Spleen (tissue), 11 donors: ENCODE measurements at regions not wholly inside any gene's neighbourhood (a gene's known extent, or its start where the extent isn't known, plus 50 kb on each side); places are given as distances from the start of the nearest gene placed in this dataset.

Experiments
- DNase-seq: peaks from one replicate; pipeline ENCODE4 v3.0.0-alpha.2; 2020
- H3K27ac ChIP-seq, 8 donors: fragments of 200-600 bp; sonication (generic) in 7 of 8; 1 replicate in 4 of 8; 2 replicates in 4 of 8; pipeline versions ENCODE4 v1.5.0 to v1.8.0; 2016 to 2021; ENCODE audit warnings: inconsistent platforms in 4 of 8, mild to moderate bottlenecking in 4 of 8, moderate library complexity in 1 of 8
- H3K27me3 ChIP-seq, 7 donors: fragments of 200-600 bp; sonication (generic) in 6 of 7; replicated peaks in 1 of 7; 1 replicate in 4 of 7; 2 replicates in 3 of 7; pipeline versions ENCODE4 v1.5.0 to v1.8.0; 2016 to 2021; ENCODE audit warnings: inconsistent platforms in 3 of 7, mild to moderate bottlenecking in 1 of 7
- H3K36me3 ChIP-seq, 6 donors: fragments of 200-600 bp; sonication (generic) in 5 of 6; 1 replicate in 4 of 6; 2 replicates in 2 of 6; pipeline versions ENCODE4 v1.5.0 to v1.8.0; 2016 to 2021; ENCODE audit warnings: inconsistent platforms in 2 of 6
- H3K4me1 ChIP-seq, 6 donors: fragments of 200-600 bp; sonication (generic) in 5 of 6; 1 replicate in 3 of 6; 2 replicates in 3 of 6; pipeline versions ENCODE4 v1.5.0 to v1.8.0; 2016 to 2021; ENCODE audit warnings: inconsistent platforms in 3 of 6
- H3K4me3 ChIP-seq, 8 donors: fragments of 200-600 bp; sonication (generic) in 7 of 8; 1 replicate in 4 of 8; 2 replicates in 4 of 8; pipeline versions ENCODE4 v1.5.0 to v1.8.0; 2016 to 2021; ENCODE audit warnings: inconsistent platforms in 4 of 8, mild to moderate bottlenecking in 4 of 8, moderate library complexity in 2 of 8
- H3K9me3 ChIP-seq, 8 donors: fragments of 200-600 bp; sonication (generic) in 7 of 8; 1 replicate in 4 of 8; 2 replicates in 4 of 8; pipeline versions ENCODE4 v1.5.0 to v1.8.0; 2016 to 2021; ENCODE audit warnings: inconsistent platforms in 4 of 8
- CTCF ChIP-seq, 11 experiments: fragments of 200-600 bp in 7 of 11; fragments of 450-650 bp in 4 of 11; sonication (generic) in 4 of 11; IDR thresholded peaks in 8 of 11; conservative IDR thresholded peaks in 3 of 11; 1 replicate in 7 of 11; 2 replicates in 4 of 11; pipeline versions ENCODE4 v1.4.0 to v1.8.0; 2016 to 2021; ENCODE audit warnings: antibody characterized with exemption in 11 of 11, inconsistent platforms in 4 of 11, mild to moderate bottlenecking in 1 of 11
- POLR2A ChIP-seq, 3 donors: fragments of 450-650 bp; IDR thresholded peaks; one replicate each; pipeline ENCODE4 v1.5.1; 2017; ENCODE audit warnings: antibody characterized with exemption in 3 of 3, mild to moderate bottlenecking in 1 of 3
- POLR2AphosphoS5 ChIP-seq, 3 donors: sonication (generic); formaldehyde crosslinking; IDR thresholded peaks; one replicate each; pipeline ENCODE4 v1.5.1; 2017; ENCODE audit warnings: antibody characterized with exemption in 3 of 3
- WGBS, 5 donors: extraction: QIAGEN DNeasy Blood & Tissue Kit in 3 of 5; methylation state at CpG; one replicate each; pipeline versions ENCODE4 v1.1.5 to v1.1.7; 2013 to 2018; 5-methylcytosine and 5-hydroxymethylcytosine counted together
- intact Hi-C: fragments of 100-400 bp; cut with DNase I; formaldehyde crosslinking; loops from one replicate; pipeline ENCODE4 v1.15.0; 2023; ENCODE audit warnings: low total_unique reads
- donor health status: healthy with polysubstance abuse.
- donor health status: DM: no; HTN: no; CAD: no; lungs with moderate emphysema.
- donor health status: DM: no; HTN: no; CAD: no.
- donor health status: Bipolar disorder and iron deficiency.
- donor health status: healthy.
- donor health status: DM: no; HTN: no; CAD: no.
- donor health status: DM: yes; HTN: yes; CAD: no.

- 0 to 82% (median 46%) methylated on average over 1 of the region's 1 CpG for WGBS, 5 donors
- H3K4me1 ChIP-seq = no peaks in the 10 kb centered on the region
- H3K27ac ChIP-seq = no peak overlapping the region
- no peak for DNase-seq
- H3K27me3 ChIP-seq = no peaks in the 10 kb centered on the region
- no peak overlapping the region for H3K4me3 ChIP-seq
- intact Hi-C loops = no loop called here
- no peaks in the 10 kb centered on the region for H3K36me3 ChIP-seq
- H3K9me3 ChIP-seq = no peaks in the 10 kb centered on the region
- TF ChIP-seq CTCF (IDR thresholded peaks at IDR 0.05 in 8 of 11, conservative IDR thresholded peaks at IDR 0.05 in 3 of 11) (no peak), POLR2A (IDR thresholded peaks at IDR 0.05) (no peak), POLR2AphosphoS5 (IDR thresholded peaks at IDR 0.05) (no peak)
Measured at GRCh38 chr9:11002705-11003104, 389.9 kb upstream of the PTPRD start.

GRCh38 chr9:11003836-11004235, 391.0 kb upstream of the PTPRD start:
- no peaks in the 10 kb centered on the region for H3K27me3 ChIP-seq
- DNase-seq = no peak
- H3K4me1 ChIP-seq = no peaks in the 10 kb centered on the region
- 68 to 81% (median 73%) methylated on average over 4 of the region's 4 CpGs for WGBS, 5 donors
- TF ChIP-seq CTCF (IDR thresholded peaks at IDR 0.05 in 8 of 11, conservative IDR thresholded peaks at IDR 0.05 in 3 of 11) (no peak), POLR2AphosphoS5 (IDR thresholded peaks at IDR 0.05) (no peak), POLR2A (IDR thresholded peaks at IDR 0.05) (no peak)
- H3K36me3 ChIP-seq = no peaks in the 10 kb centered on the region
- intact Hi-C loops = no loop called here
- peaks cover 0 to 9% (median 0%) of the 10 kb centered on the region in 8 donors for H3K9me3 ChIP-seq
- H3K27ac ChIP-seq = no peak overlapping the region
- no peak overlapping the region for H3K4me3 ChIP-seq

GRCh38 chr9:11011696-11012095, 398.9 kb upstream of the PTPRD start:
- intact Hi-C loops = no loop called here

GRCh38 chr9:11016081-11016480, 403.3 kb upstream of the PTPRD start:
- H3K4me1 ChIP-seq = no peaks in the 10 kb centered on the region
- no peaks in the 10 kb centered on the region for H3K27me3 ChIP-seq
- H3K36me3 ChIP-seq = no peaks in the 10 kb centered on the region
- H3K4me3 ChIP-seq = no peak overlapping the region
- intact Hi-C loops = no loop called here
- no peak for DNase-seq
- TF ChIP-seq POLR2AphosphoS5 (IDR thresholded peaks at IDR 0.05) (no peak), CTCF (IDR thresholded peaks at IDR 0.05 in 8 of 11, conservative IDR thresholded peaks at IDR 0.05 in 3 of 11) (no peak), POLR2A (IDR thresholded peaks at IDR 0.05) (no peak)
- H3K27ac ChIP-seq = no peak overlapping the region
- H3K9me3 ChIP-seq = peaks cover 0 to 44% (median 21%) of the 10 kb centered on the region in 8 donors
- 85 to 100% (median 88%) methylated on average over 2 of the region's 2 CpGs for WGBS, 5 donors

More at GRCh38 chr9:11011696-11012095, 398.9 kb upstream of the PTPRD start:
- TF ChIP-seq POLR2A (IDR thresholded peaks at IDR 0.05) = no peak
- TF ChIP-seq CTCF (IDR thresholded peaks at IDR 0.05 in 8 of 11, conservative IDR thresholded peaks at IDR 0.05 in 3 of 11) = no peak
- no peak for TF ChIP-seq POLR2AphosphoS5 (IDR thresholded peaks at IDR 0.05)
- Histone ChIP-seq H3K9me3 (peaks cover 0 to 51% (median 23%) of the 10 kb centered on the region in 8 donors), H3K27ac (no peak overlapping the region), H3K4me1 (no peaks in the 10 kb centered on the region), H3K4me3 (no peak overlapping the region), H3K27me3 (no peaks in the 10 kb centered on the region), H3K36me3 (no peaks in the 10 kb centered on the region)
- peak; percentile 46 for DNase-seq
- 84 to 95% (median 89%) methylated on average over 4 to 7 of the region's 7 CpGs for WGBS, 5 donors
